PC-3 (cell line): ENCODE measurements at regions not wholly inside any gene's neighbourhood (a gene's known extent, or its start where the extent isn't known, plus 50 kb on each side); places are given as distances from the start of the nearest gene placed in this dataset.

Source experiments
- EZH2 ChIP-seq: fragments of 300-600 bp; sonication (generic); IDR thresholded peaks from one replicate; pipeline ENCODE4 v1.6.1; 2017; ENCODE audit warnings: antibody characterized with exemption, mild to moderate bottlenecking, low read length; ENCODE audit not compliant: unreplicated experiment
- TF ChIP-seq, protein P1 (sequence below): fragments of 300-600 bp; sonication (generic); conservative IDR thresholded peaks from 2 replicates; pipeline ENCODE4 v1.5.1; 2017; ENCODE audit warnings: antibody characterized with exemption, low read depth, mild to moderate bottlenecking, low read length

- TF ChIP-seq, protein P1, sequence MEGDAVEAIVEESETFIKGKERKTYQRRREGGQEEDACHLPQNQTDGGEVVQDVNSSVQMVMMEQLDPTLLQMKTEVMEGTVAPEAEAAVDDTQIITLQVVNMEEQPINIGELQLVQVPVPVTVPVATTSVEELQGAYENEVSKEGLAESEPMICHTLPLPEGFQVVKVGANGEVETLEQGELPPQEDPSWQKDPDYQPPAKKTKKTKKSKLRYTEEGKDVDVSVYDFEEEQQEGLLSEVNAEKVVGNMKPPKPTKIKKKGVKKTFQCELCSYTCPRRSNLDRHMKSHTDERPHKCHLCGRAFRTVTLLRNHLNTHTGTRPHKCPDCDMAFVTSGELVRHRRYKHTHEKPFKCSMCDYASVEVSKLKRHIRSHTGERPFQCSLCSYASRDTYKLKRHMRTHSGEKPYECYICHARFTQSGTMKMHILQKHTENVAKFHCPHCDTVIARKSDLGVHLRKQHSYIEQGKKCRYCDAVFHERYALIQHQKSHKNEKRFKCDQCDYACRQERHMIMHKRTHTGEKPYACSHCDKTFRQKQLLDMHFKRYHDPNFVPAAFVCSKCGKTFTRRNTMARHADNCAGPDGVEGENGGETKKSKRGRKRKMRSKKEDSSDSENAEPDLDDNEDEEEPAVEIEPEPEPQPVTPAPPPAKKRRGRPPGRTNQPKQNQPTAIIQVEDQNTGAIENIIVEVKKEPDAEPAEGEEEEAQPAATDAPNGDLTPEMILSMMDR = no peak
- TF ChIP-seq EZH2 = no peak
Observed at GRCh38 chr13:64289702-64290101, 2874.1 kb upstream of the PCDH20 start.
